WTC11 (cell line): ENCODE measurements at regions not wholly inside any gene's neighbourhood (a gene's known extent, or its start where the extent isn't known, plus 50 kb on each side); places are given as distances from the start of the nearest gene placed in this dataset.

Experiments used
- ATAC-seq: fragments of 200-7000 bp; cut with Tn5 transposase; 2 replicates; pipeline ENCODE4 v1.10.0; 2021; ENCODE audit warnings: mild to moderate bottlenecking, moderate library complexity
- CTCF ChIA-PET: fragments of 300-600 bp; sonication (Branson Sonifier 250); formaldehyde crosslinking; loops from one replicate; lab custom pipeline; 2021; ENCODE audit warnings: antibody characterized with exemption; lab: Charles Lee
- POLR2A ChIA-PET: fragments of 350-600 bp; sonication (Branson Sonifier 250); formaldehyde crosslinking; loops from one replicate; lab custom pipeline; 2021; ENCODE audit warnings: antibody characterized with exemption; lab: Charles Lee
- DNase-seq: peaks from one replicate; pipeline ENCODE4 v3.0.0; 2021; ENCODE audit warnings: low spot score
- H3K27ac Mint-ChIP-seq: 2 replicates; pipeline ENCODE4 v1.8.0; 2021; ENCODE audit warnings: mixed read lengths
- H3K27me3 Mint-ChIP-seq: 2 replicates; pipeline ENCODE4 v1.8.0; 2021; ENCODE audit warnings: low read depth, mild to moderate bottlenecking, moderate library complexity, mixed read lengths
- H3K36me3 Mint-ChIP-seq: 2 replicates; pipeline ENCODE4 v1.8.0; 2021; ENCODE audit warnings: mixed read lengths
- H3K4me1 Mint-ChIP-seq: 2 replicates; pipeline ENCODE4 v1.8.0; 2022; ENCODE audit warnings: mixed read lengths
- H3K4me3 Mint-ChIP-seq: 2 replicates; pipeline ENCODE4 v1.8.0; 2021; ENCODE audit warnings: mild to moderate bottlenecking, moderate library complexity, mixed read lengths
- H3K9me3 Mint-ChIP-seq: 2 replicates; pipeline ENCODE4 v1.8.0; 2021; ENCODE audit warnings: mixed read lengths
- ATF1 ChIP-seq: sonication (generic); formaldehyde crosslinking; IDR thresholded peaks from 2 replicates; pipeline ENCODE4 v1.8.1; 2023; ENCODE audit warnings: mild to moderate bottlenecking, moderate library complexity, missing genetic modification reagents
- CTCF ChIP-seq: fragments of 200-600 bp; IDR thresholded peaks from 2 replicates; pipeline ENCODE4 v1.8.0; 2022; ENCODE audit warnings: antibody characterized with exemption
- ERG ChIP-seq: fragments of 250-450 bp; sonication (Bioruptor Pico); IDR thresholded peaks from 2 replicates; pipeline ENCODE4 v1.8.0; 2021; ENCODE audit warnings: mild to moderate bottlenecking
- ESRRA ChIP-seq: sonication (generic); formaldehyde crosslinking; IDR thresholded peaks from 2 replicates; pipeline ENCODE4 v1.8.1; 2022; ENCODE audit warnings: mild to moderate bottlenecking, missing genetic modification reagents, borderline replicate concordance
- FOXP1 ChIP-seq: sonication (generic); formaldehyde crosslinking; IDR thresholded peaks from 2 replicates; pipeline ENCODE4 v1.8.0; 2022; ENCODE audit warnings: missing genetic modification reagents, mild to moderate bottlenecking, moderate library complexity, borderline replicate concordance
- GRHL2 ChIP-seq: fragments of 250-450 bp; sonication (Bioruptor Pico); IDR thresholded peaks from 2 replicates; pipeline ENCODE4 v1.8.0; 2022; ENCODE audit warnings: mild to moderate bottlenecking, moderate library complexity; ENCODE audit not compliant: insufficient replicate concordance, severe bottlenecking
- MXD4 ChIP-seq: fragments of 250-450 bp; sonication (Bioruptor Pico); IDR thresholded peaks from 2 replicates; pipeline ENCODE4 v1.8.0; 2021; ENCODE audit warnings: mild to moderate bottlenecking, moderate library complexity, borderline replicate concordance
- MYBL2 ChIP-seq: sonication (generic); formaldehyde crosslinking; IDR thresholded peaks from 2 replicates; pipeline ENCODE4 v1.8.1; 2023; ENCODE audit warnings: mild to moderate bottlenecking, moderate library complexity, missing genetic modification reagents
- NR3C1 ChIP-seq: sonication (generic); formaldehyde crosslinking; conservative IDR thresholded peaks from 2 replicates; pipeline ENCODE4 v1.8.1; 2023; ENCODE audit warnings: low read depth, mild to moderate bottlenecking, missing genetic modification reagents
- RELA ChIP-seq: sonication (generic); formaldehyde crosslinking; IDR thresholded peaks from 2 replicates; pipeline ENCODE4 v1.8.1; 2022; ENCODE audit warnings: missing genetic modification reagents, mild to moderate bottlenecking, borderline replicate concordance
- SOX15 ChIP-seq: fragments of 250-450 bp; sonication (Bioruptor Pico); IDR thresholded peaks from 2 replicates; pipeline ENCODE4 v1.9.0; 2021; ENCODE audit warnings: mild to moderate bottlenecking
- SP1 ChIP-seq: sonication (generic); formaldehyde crosslinking; conservative IDR thresholded peaks from 2 replicates; pipeline ENCODE4 v1.8.1; 2022; ENCODE audit warnings: missing genetic modification reagents
- STAT6 ChIP-seq: sonication (generic); formaldehyde crosslinking; conservative IDR thresholded peaks from 2 replicates; pipeline ENCODE4 v1.8.1; 2023; ENCODE audit warnings: mild to moderate bottlenecking, low read depth, missing genetic modification reagents, moderate library complexity
- TP53 ChIP-seq: sonication (generic); formaldehyde crosslinking; IDR thresholded peaks from 2 replicates; pipeline ENCODE4 v1.8.1; 2023; ENCODE audit warnings: mild to moderate bottlenecking, missing genetic modification reagents
- ZMAT4 ChIP-seq: fragments of 250-450 bp; sonication (Bioruptor Pico); IDR thresholded peaks from 2 replicates; pipeline ENCODE4 v1.9.0; 2021; ENCODE audit warnings: mild to moderate bottlenecking
- ZNF219 ChIP-seq: sonication (generic); formaldehyde crosslinking; IDR thresholded peaks from 2 replicates; pipeline ENCODE4 v1.8.0; 2023; ENCODE audit warnings: missing genetic modification reagents, mild to moderate bottlenecking, borderline replicate concordance
- ZNF281 ChIP-seq: sonication (generic); formaldehyde crosslinking; IDR thresholded peaks from 2 replicates; pipeline ENCODE4 v1.8.0; 2023; ENCODE audit warnings: mild to moderate bottlenecking, missing genetic modification reagents
- ZNF416 ChIP-seq: fragments of 250-450 bp; sonication (Bioruptor Pico); IDR thresholded peaks from 2 replicates; pipeline ENCODE4 v1.9.0; 2021; ENCODE audit warnings: mild to moderate bottlenecking, inconsistent platforms
- ZNF671 ChIP-seq: fragments of 250-450 bp; sonication (Bioruptor Pico); IDR thresholded peaks from 2 replicates; pipeline ENCODE4 v1.8.0; 2021; ENCODE audit warnings: mild to moderate bottlenecking
- TF ChIP-seq, protein P1 (sequence below): sonication (generic); formaldehyde crosslinking; IDR thresholded peaks from 2 replicates; pipeline ENCODE4 v1.8.1; 2022; ENCODE audit warnings: mild to moderate bottlenecking, moderate library complexity, missing genetic modification reagents
- TF ChIP-seq, protein P2 (sequence below): sonication (generic); formaldehyde crosslinking; conservative IDR thresholded peaks from 2 replicates; pipeline ENCODE4 v1.8.1; 2022; ENCODE audit warnings: mild to moderate bottlenecking, missing genetic modification reagents
- TF ChIP-seq, protein P3 (sequence below): sonication (generic); formaldehyde crosslinking; IDR thresholded peaks from 2 replicates; pipeline ENCODE4 v1.8.0; 2022; ENCODE audit warnings: mild to moderate bottlenecking, missing genetic modification reagents
- TF ChIP-seq, protein P4 (sequence below): sonication (generic); formaldehyde crosslinking; IDR thresholded peaks from 2 replicates; pipeline ENCODE4 v1.8.0; 2022; ENCODE audit warnings: mild to moderate bottlenecking, missing genetic modification reagents

DNA sequence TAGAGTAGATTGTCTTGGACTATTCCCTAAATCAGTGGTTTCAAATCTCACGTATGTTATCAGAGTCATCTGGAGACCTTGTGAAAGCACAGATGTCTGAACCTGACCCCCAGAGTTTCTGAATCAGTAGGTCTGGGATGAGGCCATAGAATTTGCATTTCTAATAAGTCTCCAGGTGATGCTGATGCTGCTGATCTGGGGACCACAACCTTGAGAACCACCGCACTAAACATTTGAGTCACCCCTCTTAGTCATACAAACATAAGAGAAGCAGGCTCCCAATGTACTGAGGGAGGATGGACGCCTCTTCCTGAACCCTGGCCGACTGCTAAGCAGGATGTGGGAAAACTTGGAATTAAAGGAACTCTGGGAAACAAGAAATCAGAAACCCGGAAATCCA, 187.8 kb upstream of the PRDM1 start:
- POLR2A ChIA-PET = no interaction called here
- no peak overlapping the region for H3K27ac Mint-ChIP-seq
- no peaks in the 10 kb centered on the region; the same call in 1 of the 2 replicates for H3K36me3 Mint-ChIP-seq
- no peaks in the 10 kb centered on the region for H3K27me3 Mint-ChIP-seq
- H3K9me3 Mint-ChIP-seq = peaks cover 8% of the 10 kb centered on the region
- no peak for DNase-seq
- no peak for ATAC-seq
- no peaks in the 10 kb centered on the region for H3K4me1 Mint-ChIP-seq
- no peak for TF ChIP-seq SP1 (CRISPR knock-in tag)
- no peak for TF ChIP-seq ZNF219 (CRISPR knock-in tag)
- TF ChIP-seq ESRRA = no peak
- TF ChIP-seq, protein P1, sequence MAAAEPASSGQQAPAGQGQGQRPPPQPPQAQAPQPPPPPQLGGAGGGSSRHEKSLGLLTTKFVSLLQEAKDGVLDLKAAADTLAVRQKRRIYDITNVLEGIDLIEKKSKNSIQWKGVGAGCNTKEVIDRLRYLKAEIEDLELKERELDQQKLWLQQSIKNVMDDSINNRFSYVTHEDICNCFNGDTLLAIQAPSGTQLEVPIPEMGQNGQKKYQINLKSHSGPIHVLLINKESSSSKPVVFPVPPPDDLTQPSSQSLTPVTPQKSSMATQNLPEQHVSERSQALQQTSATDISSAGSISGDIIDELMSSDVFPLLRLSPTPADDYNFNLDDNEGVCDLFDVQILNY (CRISPR knock-in tag) = no peak
- no peak for TF ChIP-seq STAT6 (CRISPR knock-in tag)
- no peak for TF ChIP-seq ZNF281 (CRISPR knock-in tag)
- no peak for TF ChIP-seq GRHL2 (CRISPR knock-in tag)
- TF ChIP-seq FOXP1 (CRISPR knock-in tag) = no peak
- no peak for TF ChIP-seq SOX15 (CRISPR knock-in tag)
- TF ChIP-seq CTCF = no peak
- no peak for TF ChIP-seq ZNF416 (CRISPR knock-in tag)
- TF ChIP-seq, protein P2, sequence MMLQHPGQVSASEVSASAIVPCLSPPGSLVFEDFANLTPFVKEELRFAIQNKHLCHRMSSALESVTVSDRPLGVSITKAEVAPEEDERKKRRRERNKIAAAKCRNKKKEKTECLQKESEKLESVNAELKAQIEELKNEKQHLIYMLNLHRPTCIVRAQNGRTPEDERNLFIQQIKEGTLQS (CRISPR knock-in tag) = no peak
- no peak for TF ChIP-seq MYBL2
- TF ChIP-seq, protein P3, sequence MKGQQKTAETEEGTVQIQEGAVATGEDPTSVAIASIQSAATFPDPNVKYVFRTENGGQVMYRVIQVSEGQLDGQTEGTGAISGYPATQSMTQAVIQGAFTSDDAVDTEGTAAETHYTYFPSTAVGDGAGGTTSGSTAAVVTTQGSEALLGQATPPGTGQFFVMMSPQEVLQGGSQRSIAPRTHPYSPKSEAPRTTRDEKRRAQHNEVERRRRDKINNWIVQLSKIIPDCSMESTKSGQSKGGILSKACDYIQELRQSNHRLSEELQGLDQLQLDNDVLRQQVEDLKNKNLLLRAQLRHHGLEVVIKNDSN = no peak
- no peak for TF ChIP-seq ZNF671 (CRISPR knock-in tag)
- no peak for TF ChIP-seq NR3C1
- no peak for TF ChIP-seq MXD4
- no peak overlapping the region for H3K4me3 Mint-ChIP-seq
- CTCF ChIA-PET = no interaction called here

DNA sequence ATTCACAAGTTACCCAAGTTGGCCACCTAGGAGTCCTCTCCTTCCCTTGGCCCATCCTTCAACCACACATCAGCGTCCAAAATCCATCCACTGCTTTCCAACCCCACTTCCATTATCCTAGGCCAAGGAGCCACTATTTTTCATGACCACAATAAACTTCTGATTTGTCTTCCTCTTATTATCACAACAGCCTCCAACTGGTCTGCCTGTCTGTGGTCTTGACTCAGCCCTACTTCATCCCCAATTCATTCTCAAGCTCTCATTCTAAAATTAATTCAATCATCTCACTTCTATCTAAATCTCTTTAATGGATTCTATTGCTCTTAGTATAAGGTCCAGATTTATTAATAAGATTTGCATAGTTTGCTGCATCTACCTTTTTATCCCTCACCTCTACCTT, 189.0 kb upstream of the PRDM1 start:
- Mint-ChIP-seq H3K4me1 (0 out of 2 replicates have a peak, but pooled peaks cover 3% of the 10 kb centered on the region), H3K27ac (no peak overlapping the region), H3K4me3 (no peak overlapping the region), H3K27me3 (no peaks in the 10 kb centered on the region), H3K9me3 (peaks cover 13% of the 10 kb centered on the region), H3K36me3 (no peaks in the 10 kb centered on the region; the same call in 1 of the 2 replicates)
- DNase-seq (no peak), ATAC-seq (no peak)
- ChIA-PET POLR2A (no interaction called here), CTCF (no interaction called here)
- TF ChIP-seq TP53 (CRISPR knock-in tag) = no peak
- TF ChIP-seq ZMAT4 (CRISPR knock-in tag) = no peak
- no peak for TF ChIP-seq RELA (CRISPR knock-in tag)
- TF ChIP-seq ERG = no peak
- no peak for TF ChIP-seq ATF1
- TF ChIP-seq, protein P4, sequence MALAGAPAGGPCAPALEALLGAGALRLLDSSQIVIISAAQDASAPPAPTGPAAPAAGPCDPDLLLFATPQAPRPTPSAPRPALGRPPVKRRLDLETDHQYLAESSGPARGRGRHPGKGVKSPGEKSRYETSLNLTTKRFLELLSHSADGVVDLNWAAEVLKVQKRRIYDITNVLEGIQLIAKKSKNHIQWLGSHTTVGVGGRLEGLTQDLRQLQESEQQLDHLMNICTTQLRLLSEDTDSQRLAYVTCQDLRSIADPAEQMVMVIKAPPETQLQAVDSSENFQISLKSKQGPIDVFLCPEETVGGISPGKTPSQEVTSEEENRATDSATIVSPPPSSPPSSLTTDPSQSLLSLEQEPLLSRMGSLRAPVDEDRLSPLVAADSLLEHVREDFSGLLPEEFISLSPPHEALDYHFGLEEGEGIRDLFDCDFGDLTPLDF = no peak
